ENCODE measurements at regions not wholly inside any gene's neighbourhood (a gene's known extent, or its start where the extent isn't known, plus 50 kb on each side); places are given as distances from the start of the nearest gene placed in this dataset.
"Not testable (repeated sequence)": the region's sequence is repeated elsewhere in the genome, so short reads cannot be mapped to it uniquely, and the experiment has no call there.

- Histone ChIP-seq H3K27me3 (ENCODE audit: insufficient read depth) (no peaks in the 10 kb centered on the region), H3K9ac (no peak overlapping the region), H3K4me1 (ENCODE audit: control insufficient read depth in 1 of 2, insufficient read depth in 2 of 2, low read depth in 1 of 2, low read length in 1 of 2) (no peaks in the 10 kb centered on the region), H2AFZ (ENCODE audit: low read depth) (no peak overlapping the region), H3K9me2 (no peaks in the 10 kb centered on the region), H3K9me3 (no peaks in the 10 kb centered on the region), H3K4me3 (ENCODE audit: low read depth in 2 of 2, low read length in 1 of 2) (no peak overlapping the region), H3F3A (replicated peaks; ENCODE audit: insufficient read depth) (no peaks in the 10 kb centered on the region), H3K27ac (ENCODE audit: low read depth in 2 of 2, low read length in 1 of 2) (no peak overlapping the region), H3K36me3 (replicated peaks in 1 of 2; ENCODE audit: control insufficient read depth in 1 of 2, insufficient read depth in 2 of 2, low read length in 1 of 2) (no peaks in the 10 kb centered on the region), H3K79me2 (ENCODE audit: insufficient read depth) (no peaks in the 10 kb centered on the region), H3K4me2 (no peak overlapping the region), H4K20me1 (ENCODE audit: insufficient read depth) (no peaks in the 10 kb centered on the region)
- TF ChIP-seq IRF3 (IDR thresholded peaks at IDR 0.05; ENCODE audit: low read depth, low read length), result no peak
- TF ChIP-seq MEF2A (IDR thresholded peaks at IDR 0.05; ENCODE audit: borderline replicate concordance, low read depth), result no peak
- POLR2A ChIA-PET, result no interaction called here
- no peak for DNase-seq
- CTCF ChIA-PET, result no interaction called here
- 4% methylated on average over 5 of the region's 5 CpGs for WGBS (ENCODE audit: low lambda C conversion rate)
These were observed 1052.4 kb downstream of the BCL11B start for GRCh38 chr14:98219638-98220037.

GRCh38 chr14:98223106-98223505 is 1048.9 kb downstream of the BCL11B start:
- Histone ChIP-seq H3F3A (replicated peaks; ENCODE audit: insufficient read depth) (no peaks in the 10 kb centered on the region), H3K27me3 (ENCODE audit: insufficient read depth) (no peaks in the 10 kb centered on the region), H2AFZ (ENCODE audit: low read depth) (no peak overlapping the region), H3K27ac (ENCODE audit: low read depth in 2 of 2, low read length in 1 of 2) (no peak overlapping the region), H3K4me2 (no peak overlapping the region), H3K9me3 (no peaks in the 10 kb centered on the region), H3K4me3 (ENCODE audit: low read depth in 2 of 2, low read length in 1 of 2) (no peak overlapping the region), H3K79me2 (ENCODE audit: insufficient read depth) (no peaks in the 10 kb centered on the region), H4K20me1 (ENCODE audit: insufficient read depth) (no peaks in the 10 kb centered on the region), H3K9ac (no peak overlapping the region), H3K36me3 (replicated peaks in 1 of 2; ENCODE audit: control insufficient read depth in 1 of 2, insufficient read depth in 2 of 2, low read length in 1 of 2) (no peaks in the 10 kb centered on the region), H3K4me1 (ENCODE audit: control insufficient read depth in 1 of 2, insufficient read depth in 2 of 2, low read depth in 1 of 2, low read length in 1 of 2) (no peaks in the 10 kb centered on the region), H3K9me2 (no peaks in the 10 kb centered on the region)
- WGBS (ENCODE audit: low lambda C conversion rate), result 2% methylated on average over 6 of the region's 6 CpGs
- TF ChIP-seq NRF1 (IDR thresholded peaks at IDR 0.05; ENCODE audit: low read depth, low read length) (no peak), FOXJ3 (CRISPR knock-in tag; IDR thresholded peaks at IDR 0.05) (no peak), FOSL2 (IDR thresholded peaks at IDR 0.05; ENCODE audit: borderline replicate concordance, low read depth) (no peak), POLR2AphosphoS5 (IDR thresholded peaks at IDR 0.05; ENCODE audit: low read depth, low read length) (no peak), USF2 (IDR thresholded peaks at IDR 0.05; ENCODE audit: borderline replicate concordance, low read depth, low read length) (no peak), FOXM1 (IDR thresholded peaks at IDR 0.05; ENCODE audit: low read depth) (no peak), ZBTB33 (IDR thresholded peaks at IDR 0.05; ENCODE audit: borderline replicate concordance, low read depth) (no peak), YY1 (IDR thresholded peaks at IDR 0.05; ENCODE audit: low read depth) (no peak), EP300 (IDR thresholded peaks at IDR 0.05; ENCODE audit: borderline replicate concordance in 1 of 2, low read depth in 1 of 2, low read length in 1 of 2) (no peak), ELF1 (IDR thresholded peaks at IDR 0.05) (no peak)
- no peak for DNase-seq
- ChIA-PET POLR2A (interaction anchor here (0.7 kb wide), 1 partner anchor 55 kb away, joined by 3 read pairs; no protein-coding TSS in a partner anchor), CTCF (no interaction called here)

- 2% methylated on average over 4 of the region's 4 CpGs for WGBS (ENCODE audit: low lambda C conversion rate)
- H3K4me1 ChIP-seq (ENCODE audit: control insufficient read depth in 1 of 2, insufficient read depth in 2 of 2, low read depth in 1 of 2, low read length in 1 of 2); H3K27ac ChIP-seq (ENCODE audit: low read depth in 2 of 2, low read length in 1 of 2); H3K9me3 ChIP-seq; H3K4me3 ChIP-seq (ENCODE audit: low read depth in 2 of 2, low read length in 1 of 2); DNase-seq; H3K4me2 ChIP-seq; H3K36me3 ChIP-seq (replicated peaks in 1 of 2; ENCODE audit: control insufficient read depth in 1 of 2, insufficient read depth in 2 of 2, low read length in 1 of 2); H3K9ac ChIP-seq; H3K9me2 ChIP-seq; CTCF ChIA-PET; H2AFZ ChIP-seq (ENCODE audit: low read depth); H3K27me3 ChIP-seq (ENCODE audit: insufficient read depth); H4K20me1 ChIP-seq (ENCODE audit: insufficient read depth); H3K79me2 ChIP-seq (ENCODE audit: insufficient read depth); H3F3A ChIP-seq (replicated peaks; ENCODE audit: insufficient read depth): not testable (repeated sequence)
- POLR2A ChIA-PET, result interaction anchor here (0.7 kb wide), 1 partner anchor 54 kb away, joined by 3 read pairs; no protein-coding TSS in a partner anchor
These were observed 1048.3 kb downstream of the BCL11B start for GRCh38 chr14:98223710-98224109.

Data from SK-N-SH (cell line).